Esophagus squamous epithelium (tissue), 4 donors: ENCODE measurements at regions not wholly inside any gene's neighbourhood (a gene's known extent, or its start where the extent isn't known, plus 50 kb on each side); places are given as distances from the start of the nearest gene placed in this dataset.

Experiments used
- CTCF ChIP-seq, 6 experiments: fragments of 450-650 bp in 4 of 6; fragments of 200-600 bp in 2 of 6; sonication (generic) in 2 of 6; IDR thresholded peaks; one replicate each; pipeline ENCODE4 v1.5.1; 2016 to 2019; ENCODE audit warnings: antibody characterized with exemption in 6 of 6, mild to moderate bottlenecking in 4 of 6, moderate library complexity in 4 of 6
- POLR2A ChIP-seq, 4 donors: fragments of 450-650 bp; IDR thresholded peaks; one replicate each; pipeline ENCODE4 v1.6.1; 2017; ENCODE audit warnings: antibody characterized with exemption in 4 of 4, mild to moderate bottlenecking in 4 of 4, moderate library complexity in 3 of 4

GRCh38 chr6:80579391-80580023 lies 473.0 kb downstream of the BCKDHB start:
- TF ChIP-seq CTCF (IDR thresholded peaks at IDR 0.05) (no peak), POLR2A (IDR thresholded peaks at IDR 0.05) (no peak)
